ENCODE measurements at regions not wholly inside any gene's neighbourhood (a gene's known extent, or its start where the extent isn't known, plus 50 kb on each side); places are given as distances from the start of the nearest gene placed in this dataset.

DNA sequence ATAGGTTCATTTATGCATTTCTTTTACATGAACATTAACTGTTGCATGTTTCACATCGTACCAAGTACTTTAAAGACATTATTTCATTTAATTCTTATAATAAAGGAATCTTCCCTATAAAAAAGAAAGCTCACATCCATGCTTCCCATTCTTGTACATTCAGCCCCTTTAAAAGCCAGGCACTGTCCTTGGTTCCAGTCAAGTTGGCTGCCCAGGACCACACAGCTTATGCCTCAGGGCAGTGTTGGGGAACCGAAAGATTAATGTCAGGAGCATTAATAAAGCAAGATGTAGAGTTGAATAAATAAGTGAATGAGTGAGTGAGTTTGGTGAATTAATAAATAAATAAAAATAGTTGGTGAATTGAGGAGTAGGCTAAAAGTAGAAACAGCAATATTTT is 409.4 kb upstream of the DAB1 start:
- TF ChIP-seq NFIC (IDR thresholded peaks at IDR 0.05) = no peak
- TF ChIP-seq, protein P1, sequence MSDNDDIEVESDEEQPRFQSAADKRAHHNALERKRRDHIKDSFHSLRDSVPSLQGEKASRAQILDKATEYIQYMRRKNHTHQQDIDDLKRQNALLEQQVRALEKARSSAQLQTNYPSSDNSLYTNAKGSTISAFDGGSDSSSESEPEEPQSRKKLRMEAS (IDR thresholded peaks at IDR 0.05) = no peak
- TF ChIP-seq ZBTB7A (IDR thresholded peaks at IDR 0.05; ENCODE audit: low read depth) = no peak
- no peak for TF ChIP-seq FOXM1 (IDR thresholded peaks at IDR 0.05; ENCODE audit: borderline replicate concordance, low read depth)
- no peak for TF ChIP-seq YY1 (IDR thresholded peaks at IDR 0.05; ENCODE audit: low read depth)
- TF ChIP-seq CREB1 (IDR thresholded peaks at IDR 0.05; ENCODE audit: low read depth) = no peak
- TF ChIP-seq TEAD4 (IDR thresholded peaks at IDR 0.05) = no peak
- TF ChIP-seq, protein P2, sequence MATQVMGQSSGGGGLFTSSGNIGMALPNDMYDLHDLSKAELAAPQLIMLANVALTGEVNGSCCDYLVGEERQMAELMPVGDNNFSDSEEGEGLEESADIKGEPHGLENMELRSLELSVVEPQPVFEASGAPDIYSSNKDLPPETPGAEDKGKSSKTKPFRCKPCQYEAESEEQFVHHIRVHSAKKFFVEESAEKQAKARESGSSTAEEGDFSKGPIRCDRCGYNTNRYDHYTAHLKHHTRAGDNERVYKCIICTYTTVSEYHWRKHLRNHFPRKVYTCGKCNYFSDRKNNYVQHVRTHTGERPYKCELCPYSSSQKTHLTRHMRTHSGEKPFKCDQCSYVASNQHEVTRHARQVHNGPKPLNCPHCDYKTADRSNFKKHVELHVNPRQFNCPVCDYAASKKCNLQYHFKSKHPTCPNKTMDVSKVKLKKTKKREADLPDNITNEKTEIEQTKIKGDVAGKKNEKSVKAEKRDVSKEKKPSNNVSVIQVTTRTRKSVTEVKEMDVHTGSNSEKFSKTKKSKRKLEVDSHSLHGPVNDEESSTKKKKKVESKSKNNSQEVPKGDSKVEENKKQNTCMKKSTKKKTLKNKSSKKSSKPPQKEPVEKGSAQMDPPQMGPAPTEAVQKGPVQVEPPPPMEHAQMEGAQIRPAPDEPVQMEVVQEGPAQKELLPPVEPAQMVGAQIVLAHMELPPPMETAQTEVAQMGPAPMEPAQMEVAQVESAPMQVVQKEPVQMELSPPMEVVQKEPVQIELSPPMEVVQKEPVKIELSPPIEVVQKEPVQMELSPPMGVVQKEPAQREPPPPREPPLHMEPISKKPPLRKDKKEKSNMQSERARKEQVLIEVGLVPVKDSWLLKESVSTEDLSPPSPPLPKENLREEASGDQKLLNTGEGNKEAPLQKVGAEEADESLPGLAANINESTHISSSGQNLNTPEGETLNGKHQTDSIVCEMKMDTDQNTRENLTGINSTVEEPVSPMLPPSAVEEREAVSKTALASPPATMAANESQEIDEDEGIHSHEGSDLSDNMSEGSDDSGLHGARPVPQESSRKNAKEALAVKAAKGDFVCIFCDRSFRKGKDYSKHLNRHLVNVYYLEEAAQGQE (IDR thresholded peaks at IDR 0.05; ENCODE audit: low read depth) = no peak
- TF ChIP-seq CEBPB (IDR thresholded peaks at IDR 0.05) = no peak
- TF ChIP-seq RAD21 (IDR thresholded peaks at IDR 0.05; ENCODE audit: low read depth) = no peak

DNA sequence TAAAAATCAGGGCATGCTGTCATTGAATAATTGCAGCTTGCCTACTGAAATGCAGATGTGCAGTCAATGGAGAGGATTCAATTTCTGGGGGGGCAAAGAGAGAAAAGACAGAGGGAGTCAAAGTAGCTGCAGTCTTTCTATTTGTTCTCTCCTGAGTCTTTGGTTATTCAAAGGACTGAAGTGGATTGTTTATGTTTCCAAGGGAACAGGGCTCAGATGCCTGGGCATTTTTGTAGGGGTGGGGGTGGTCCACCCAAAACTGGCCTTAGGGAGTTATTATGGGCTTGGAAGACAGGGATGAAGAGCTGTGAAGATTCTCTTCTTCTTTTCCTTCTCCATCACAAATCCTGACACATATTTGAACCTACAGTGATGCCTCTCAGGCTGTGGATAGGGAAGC is 408.8 kb upstream of the DAB1 start:
- TF ChIP-seq, protein P1 (IDR thresholded peaks at IDR 0.05) = no peak
- TF ChIP-seq, protein P2 (IDR thresholded peaks at IDR 0.05; ENCODE audit: low read depth) = no peak
- TF ChIP-seq TCF12 (IDR thresholded peaks at IDR 0.05; ENCODE audit: low read depth) (no peak), TAF1 (IDR thresholded peaks at IDR 0.05; ENCODE audit: low read depth) (no peak), TEAD4 (IDR thresholded peaks at IDR 0.05) (no peak), EGR1 (IDR thresholded peaks at IDR 0.05) (no peak), EP300 (IDR thresholded peaks at IDR 0.05; ENCODE audit: borderline replicate concordance) (no peak), FOXM1 (IDR thresholded peaks at IDR 0.05; ENCODE audit: borderline replicate concordance, low read depth) (no peak), ZBTB7A (IDR thresholded peaks at IDR 0.05; ENCODE audit: low read depth) (no peak), RAD21 (IDR thresholded peaks at IDR 0.05; ENCODE audit: low read depth) (no peak), CREB1 (IDR thresholded peaks at IDR 0.05; ENCODE audit: low read depth) (no peak), CEBPB (IDR thresholded peaks at IDR 0.05) (no peak), NFIC (IDR thresholded peaks at IDR 0.05) (no peak), YY1 (IDR thresholded peaks at IDR 0.05; ENCODE audit: low read depth) (no peak)
- TF ChIP-seq, protein P3, sequence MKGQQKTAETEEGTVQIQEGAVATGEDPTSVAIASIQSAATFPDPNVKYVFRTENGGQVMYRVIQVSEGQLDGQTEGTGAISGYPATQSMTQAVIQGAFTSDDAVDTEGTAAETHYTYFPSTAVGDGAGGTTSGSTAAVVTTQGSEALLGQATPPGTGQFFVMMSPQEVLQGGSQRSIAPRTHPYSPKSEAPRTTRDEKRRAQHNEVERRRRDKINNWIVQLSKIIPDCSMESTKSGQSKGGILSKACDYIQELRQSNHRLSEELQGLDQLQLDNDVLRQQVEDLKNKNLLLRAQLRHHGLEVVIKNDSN (IDR thresholded peaks at IDR 0.05) = no peak

DNA sequence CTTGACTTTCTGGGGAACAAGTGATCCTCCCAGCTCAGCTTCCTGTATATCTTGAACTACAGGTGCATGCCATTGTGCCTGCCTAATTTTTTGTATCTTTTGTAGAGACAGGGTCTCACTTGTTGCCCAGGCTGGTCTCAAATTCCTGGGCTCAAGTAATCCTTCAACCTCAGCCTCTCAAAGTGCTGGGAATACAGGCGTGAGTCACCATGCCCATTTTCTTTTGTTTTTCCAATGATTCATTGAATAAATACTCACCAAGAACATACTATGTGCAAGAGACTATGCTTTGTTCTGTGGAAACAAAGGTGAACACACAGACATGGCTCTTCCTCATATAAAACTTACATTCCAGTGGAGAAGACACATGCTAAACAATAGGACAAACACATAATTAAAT is 407.8 kb upstream of the DAB1 start:
- TF ChIP-seq NFIC (IDR thresholded peaks at IDR 0.05) = no peak
- TF ChIP-seq, protein P3 (IDR thresholded peaks at IDR 0.05) = no peak
- TF ChIP-seq, protein P2 (IDR thresholded peaks at IDR 0.05; ENCODE audit: low read depth) = no peak
- TF ChIP-seq EP300 (IDR thresholded peaks at IDR 0.05; ENCODE audit: borderline replicate concordance) = no peak
- TF ChIP-seq CREB1 (IDR thresholded peaks at IDR 0.05; ENCODE audit: low read depth) = no peak
- TF ChIP-seq TAF1 (IDR thresholded peaks at IDR 0.05; ENCODE audit: low read depth) = no peak
- no peak for TF ChIP-seq TEAD4 (IDR thresholded peaks at IDR 0.05)
- TF ChIP-seq TCF12 (IDR thresholded peaks at IDR 0.05; ENCODE audit: low read depth) = no peak
- TF ChIP-seq YY1 (IDR thresholded peaks at IDR 0.05; ENCODE audit: low read depth) = no peak
- no peak for TF ChIP-seq CEBPB (IDR thresholded peaks at IDR 0.05)
- TF ChIP-seq ZBTB7A (IDR thresholded peaks at IDR 0.05; ENCODE audit: low read depth) = no peak
- TF ChIP-seq RAD21 (IDR thresholded peaks at IDR 0.05; ENCODE audit: low read depth) = no peak
- TF ChIP-seq, protein P1 (IDR thresholded peaks at IDR 0.05) = no peak
- no peak for TF ChIP-seq EGR1 (IDR thresholded peaks at IDR 0.05)
- TF ChIP-seq FOXM1 (IDR thresholded peaks at IDR 0.05; ENCODE audit: borderline replicate concordance, low read depth) = no peak

DNA sequence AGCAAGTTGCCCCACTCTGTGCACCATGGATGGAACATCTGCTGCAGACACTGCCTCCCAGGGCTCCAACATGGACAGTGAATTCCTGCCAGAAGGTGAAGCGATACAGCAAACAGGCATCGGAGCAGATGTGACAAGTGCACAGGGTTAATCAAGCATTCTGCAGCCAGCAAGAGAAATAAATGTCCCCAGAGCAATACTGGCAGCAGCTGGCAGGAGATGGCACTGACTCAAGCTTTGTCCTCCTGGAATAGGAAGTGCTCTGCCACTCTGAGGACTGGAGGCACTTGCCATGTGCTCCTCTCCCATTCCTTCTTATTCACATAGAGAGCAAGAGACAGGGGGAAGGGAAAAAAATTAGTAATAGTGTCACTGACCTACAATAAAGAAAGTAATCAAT is 402.7 kb upstream of the DAB1 start:
- TF ChIP-seq CEBPB (IDR thresholded peaks at IDR 0.05) = no peak
- no peak for TF ChIP-seq ZBTB7A (IDR thresholded peaks at IDR 0.05; ENCODE audit: low read depth)
- no peak for TF ChIP-seq TEAD4 (IDR thresholded peaks at IDR 0.05)
- TF ChIP-seq, protein P3 (IDR thresholded peaks at IDR 0.05) = no peak
- TF ChIP-seq YY1 (IDR thresholded peaks at IDR 0.05; ENCODE audit: low read depth) = no peak
- no peak for TF ChIP-seq CREB1 (IDR thresholded peaks at IDR 0.05; ENCODE audit: low read depth)

Data from Ishikawa (cell line).